ENCODE measurements at regions not wholly inside any gene's neighbourhood (a gene's known extent, or its start where the extent isn't known, plus 50 kb on each side); places are given as distances from the start of the nearest gene placed in this dataset.

- ChIA-PET CTCF (interaction anchor here (0.6 kb wide), 1 partner anchor 259 kb away, joined by 4 read pairs; no protein-coding TSS in a partner anchor), POLR2A (no interaction called here)
- intact Hi-C loops (cut with micrococcal nuclease), result no loop called here
- Mint-ChIP-seq H3K9me3 (ENCODE audit: unreplicated experiment) (peaks cover 27% of the 10 kb centered on the region), H3K27ac (ENCODE audit: low read depth, unreplicated experiment) (no peak overlapping the region), H3K4me1 (ENCODE audit: insufficient read depth, unreplicated experiment) (no peaks in the 10 kb centered on the region), H3K4me3 (ENCODE audit: unreplicated experiment) (no peak overlapping the region), H3K27me3 (ENCODE audit: insufficient read depth, unreplicated experiment) (no peaks in the 10 kb centered on the region), H3K36me3 (ENCODE audit: insufficient read depth, unreplicated experiment) (no peaks in the 10 kb centered on the region)
- DNase-seq (ENCODE audit: unreplicated experiment), result no peak
- no TSS peak for BruUV-seq (replicated peaks)
- TF ChIP-seq, protein P1, sequence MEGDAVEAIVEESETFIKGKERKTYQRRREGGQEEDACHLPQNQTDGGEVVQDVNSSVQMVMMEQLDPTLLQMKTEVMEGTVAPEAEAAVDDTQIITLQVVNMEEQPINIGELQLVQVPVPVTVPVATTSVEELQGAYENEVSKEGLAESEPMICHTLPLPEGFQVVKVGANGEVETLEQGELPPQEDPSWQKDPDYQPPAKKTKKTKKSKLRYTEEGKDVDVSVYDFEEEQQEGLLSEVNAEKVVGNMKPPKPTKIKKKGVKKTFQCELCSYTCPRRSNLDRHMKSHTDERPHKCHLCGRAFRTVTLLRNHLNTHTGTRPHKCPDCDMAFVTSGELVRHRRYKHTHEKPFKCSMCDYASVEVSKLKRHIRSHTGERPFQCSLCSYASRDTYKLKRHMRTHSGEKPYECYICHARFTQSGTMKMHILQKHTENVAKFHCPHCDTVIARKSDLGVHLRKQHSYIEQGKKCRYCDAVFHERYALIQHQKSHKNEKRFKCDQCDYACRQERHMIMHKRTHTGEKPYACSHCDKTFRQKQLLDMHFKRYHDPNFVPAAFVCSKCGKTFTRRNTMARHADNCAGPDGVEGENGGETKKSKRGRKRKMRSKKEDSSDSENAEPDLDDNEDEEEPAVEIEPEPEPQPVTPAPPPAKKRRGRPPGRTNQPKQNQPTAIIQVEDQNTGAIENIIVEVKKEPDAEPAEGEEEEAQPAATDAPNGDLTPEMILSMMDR (IDR thresholded peaks at IDR 0.05; ENCODE audit: unreplicated experiment), result no peak
These were observed 656.0 kb upstream of the SALL3 start for GRCh38 chr18:78323453-78324197.

- TF ChIP-seq, protein P1 (IDR thresholded peaks at IDR 0.05; ENCODE audit: unreplicated experiment), result no peak
- Mint-ChIP-seq H3K9me3 (ENCODE audit: unreplicated experiment) (peaks cover 6% of the 10 kb centered on the region), H3K27me3 (ENCODE audit: insufficient read depth, unreplicated experiment) (no peaks in the 10 kb centered on the region), H3K4me3 (ENCODE audit: unreplicated experiment) (no peak overlapping the region), H3K4me1 (ENCODE audit: insufficient read depth, unreplicated experiment) (no peaks in the 10 kb centered on the region), H3K27ac (ENCODE audit: low read depth, unreplicated experiment) (no peak overlapping the region), H3K36me3 (ENCODE audit: insufficient read depth, unreplicated experiment) (no peaks in the 10 kb centered on the region)
- no peak for DNase-seq (ENCODE audit: unreplicated experiment)
- ChIA-PET POLR2A (no interaction called here), CTCF (no interaction called here)
- BruUV-seq (replicated peaks), result no TSS peak
- intact Hi-C loops (cut with micrococcal nuclease), result no loop called here
These were observed 652.0 kb upstream of the SALL3 start for GRCh38 chr18:78327643-78328042.

DNA sequence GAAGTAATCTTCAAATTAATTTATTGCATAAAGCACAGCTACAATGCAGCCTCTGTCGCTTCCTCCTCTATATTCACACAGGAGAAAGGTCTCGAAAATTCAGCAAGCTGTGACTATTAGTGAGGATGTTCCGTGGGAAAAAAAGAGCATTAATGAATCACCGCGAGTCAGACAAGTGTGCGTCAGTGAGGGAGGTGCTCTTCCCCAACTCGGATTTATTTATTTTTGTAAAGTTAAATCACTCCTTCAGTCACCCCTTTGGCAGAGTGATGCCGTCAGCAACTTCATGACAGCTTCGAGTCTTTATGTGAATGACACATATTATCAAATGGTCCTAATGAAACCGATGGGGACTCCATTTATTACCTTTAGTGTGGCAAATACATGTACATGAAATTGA lies 648.9 kb upstream of the SALL3 start:
- ChIA-PET POLR2A (no interaction called here), CTCF (interaction anchor here (0.5 kb wide), 1 partner anchor 1334 kb away, joined by 3 read pairs; no protein-coding TSS in a partner anchor)
- BruUV-seq (replicated peaks), result no TSS peak
- intact Hi-C loops (cut with micrococcal nuclease), result no loop called here
- TF ChIP-seq, protein P1 (IDR thresholded peaks at IDR 0.05; ENCODE audit: unreplicated experiment), result no peak
- H3K27me3 Mint-ChIP-seq (ENCODE audit: insufficient read depth, unreplicated experiment), result no peaks in the 10 kb centered on the region
- no peak overlapping the region for H3K27ac Mint-ChIP-seq (ENCODE audit: low read depth, unreplicated experiment)
- no peaks in the 10 kb centered on the region for H3K4me1 Mint-ChIP-seq (ENCODE audit: insufficient read depth, unreplicated experiment)
- DNase-seq (ENCODE audit: unreplicated experiment), result peak; percentile 0
- H3K4me3 Mint-ChIP-seq (ENCODE audit: unreplicated experiment), result no peak overlapping the region
- H3K9me3 Mint-ChIP-seq (ENCODE audit: unreplicated experiment), result peaks cover 26% of the 10 kb centered on the region
- H3K36me3 Mint-ChIP-seq (ENCODE audit: insufficient read depth, unreplicated experiment), result no peaks in the 10 kb centered on the region

GRCh38 chr18:78352910-78353309 lies 626.7 kb upstream of the SALL3 start:
- POLR2A ChIA-PET, result interaction anchor here (0.6 kb wide), 1 partner anchor 35 kb away, joined by 3 read pairs; no protein-coding TSS in a partner anchor
- H3K4me1 Mint-ChIP-seq (ENCODE audit: insufficient read depth, unreplicated experiment), result no peaks in the 10 kb centered on the region
- DNase-seq (ENCODE audit: unreplicated experiment), result no peak
- peaks cover 17% of the 10 kb centered on the region for H3K9me3 Mint-ChIP-seq (ENCODE audit: unreplicated experiment)
- BruUV-seq (replicated peaks), result no TSS peak
- intact Hi-C loops (cut with micrococcal nuclease), result no loop called here
- H3K27ac Mint-ChIP-seq (ENCODE audit: low read depth, unreplicated experiment), result no peak overlapping the region
- TF ChIP-seq, protein P1 (IDR thresholded peaks at IDR 0.05; ENCODE audit: unreplicated experiment), result no peak
- H3K27me3 Mint-ChIP-seq (ENCODE audit: insufficient read depth, unreplicated experiment), result no peaks in the 10 kb centered on the region
- CTCF ChIA-PET, result no interaction called here
- H3K36me3 Mint-ChIP-seq (ENCODE audit: insufficient read depth, unreplicated experiment), result no peaks in the 10 kb centered on the region
- H3K4me3 Mint-ChIP-seq (ENCODE audit: unreplicated experiment), result no peak overlapping the region

Measured in MCF 10A (cell line).